Heart right ventricle (tissue), 16 donors: ENCODE measurements at regions not wholly inside any gene's neighbourhood (a gene's known extent, or its start where the extent isn't known, plus 50 kb on each side); places are given as distances from the start of the nearest gene placed in this dataset.

Experiments
- ATAC-seq, 8 donors: fragments of 200-7000 bp; cut with Tn5 transposase; one replicate each; pipeline ENCODE4 v1.9.1; 2020; ENCODE audit warnings: mild to moderate bottlenecking in 8 of 8, moderate library complexity in 8 of 8, moderate number of reproducible peaks in 1 of 8
- DNase-seq, 2 donors: peaks; one replicate each; pipeline ENCODE4 v3.0.0-alpha.2; 2020
- H3K27ac ChIP-seq, 10 donors: fragments of 200-600 bp; sonication (generic) in 2 of 10; one replicate each; pipeline versions ENCODE4 v1.5.0 to v1.8.0; 2020 to 2022; ENCODE audit warnings: mild to moderate bottlenecking in 3 of 10
- H3K27me3 ChIP-seq, 7 donors: fragments of 200-600 bp; one replicate each; pipeline ENCODE4 v1.8.0; 2021 to 2022; ENCODE audit warnings: mild to moderate bottlenecking in 2 of 7
- H3K36me3 ChIP-seq, 9 donors: fragments of 200-600 bp; sonication (generic) in 1 of 9; one replicate each; pipeline versions ENCODE4 v1.5.0 to v1.8.0; 2020 to 2022; ENCODE audit warnings: mild to moderate bottlenecking in 2 of 9
- H3K4me1 ChIP-seq, 9 donors: fragments of 200-600 bp; sonication (generic) in 1 of 9; one replicate each; pipeline versions ENCODE4 v1.5.0 to v1.8.0; 2020 to 2022; ENCODE audit warnings: mild to moderate bottlenecking in 4 of 9
- H3K4me3 ChIP-seq, 10 donors: fragments of 200-600 bp; sonication (generic) in 2 of 10; one replicate each; pipeline versions ENCODE4 v1.5.0 to v1.8.0; 2020 to 2022; ENCODE audit warnings: mild to moderate bottlenecking in 7 of 10, moderate library complexity in 2 of 10
- H3K9me3 ChIP-seq, 11 donors: fragments of 200-600 bp in 10 of 11; sonication (generic) in 2 of 11; one replicate each; pipeline versions ENCODE4 v1.5.0 to v1.8.0; 2013 to 2022; ENCODE audit warnings: mild to moderate bottlenecking in 2 of 11, control low read depth in 1 of 11, moderate library complexity in 1 of 11
- WGBS, 2 donors: extraction: QIAGEN DNeasy Blood & Tissue Kit; methylation state at CpG; one replicate each; pipeline ENCODE4 v1.1.7; 2013; ENCODE audit warnings: inconsistent platforms in 1 of 2; 5-methylcytosine and 5-hydroxymethylcytosine counted together
- intact Hi-C, 10 donors: fragments of 100-400 bp; cut with DNase I; formaldehyde crosslinking; loops; one replicate each; pipeline versions ENCODE4 v1.11.1 to v1.14.2; 2022
- TF ChIP-seq, protein P1 (sequence below), 9 donors: fragments of 200-600 bp; sonication (generic) in 2 of 9; IDR thresholded peaks; one replicate each; pipeline versions ENCODE4 v1.5.0 to v1.8.0; 2021 to 2022; ENCODE audit warnings: antibody characterized with exemption in 9 of 9, mild to moderate bottlenecking in 5 of 9, moderate library complexity in 1 of 9
- donor health status: Arrhythmogenic right ventricular cardiomyopathy.
- donor health status: ischemic (EF 13 %, LVEDD 7.1; RV severe dilation, severe dysfunction).
- donor health status: healthy with polysubstance abuse.
- donor health status: DM: no; HTN: yes; CAD: no.
- donor health status: DM: no; HTN: no; CAD: no.
- donor health status: ischemic (EF 25% LVEDD 6.9; RV normal size, moderate dysfunction).
- donor health status: ischemic (EF 25% LVEDD 5.7; RV mildly dilated, moderate dysfunction).
- donor health status: healthy.
- donor health status: DM: yes; HTN: yes; CAD: no.
- donor health status: Ischemic cardiomyopathy.
- donor health status: ischemic (EF 35%, LVEDD 5.7; RV mildly dilated, moderate dysfunction).
- donor health status: nonischemic (EF 11% LVEDD 7.7; RV severe dilation, severe dysfunction).
- donor health status: DM: yes; HTN: yes; CAD: no.
- donor health status: PGD.
- donor health status: ischemic (EF 29% LVEDD 5.4; RV normal size, mild dysfunction).
- donor health status: nonischemic (EF 23%, LVEDD 6.1; RV moderate dilation, normal function).

DNA sequence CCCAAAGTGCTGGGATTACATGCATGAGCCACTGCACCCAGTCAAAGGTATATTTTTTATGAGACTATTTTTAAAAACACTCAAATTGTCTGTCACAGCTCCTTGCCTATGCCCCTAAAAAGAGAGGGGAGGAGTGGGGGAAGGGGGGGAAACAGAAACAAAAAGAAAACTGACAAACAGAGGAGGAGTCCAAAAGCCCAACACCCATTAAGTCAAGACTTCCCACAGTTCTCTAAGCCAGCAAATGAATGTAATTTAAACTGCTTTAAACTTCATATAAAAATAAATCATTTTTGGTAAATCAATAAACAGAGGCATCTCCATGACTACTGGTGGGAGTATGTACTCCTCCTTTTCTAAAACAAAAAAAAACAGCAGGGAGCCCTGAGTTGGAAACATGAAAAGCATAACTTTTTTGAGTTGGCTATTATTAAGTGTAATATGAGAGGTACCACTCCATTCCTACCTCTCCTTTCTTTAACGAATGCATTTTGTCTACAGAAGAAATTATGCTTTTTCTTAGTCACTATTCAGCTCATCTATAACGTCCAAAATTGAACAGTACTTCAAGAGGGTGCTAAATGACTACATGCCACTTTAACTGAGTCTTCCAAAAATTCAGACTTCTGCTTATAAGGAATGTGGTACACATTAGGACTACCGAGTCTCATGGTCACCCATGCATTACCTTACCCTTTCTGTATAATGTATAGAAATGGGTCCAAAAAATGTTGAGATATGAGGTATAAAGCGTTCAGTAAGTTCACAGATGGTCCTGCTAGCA is 119.0 kb upstream of the PRSS16 start:
- no peak overlapping the region for H3K4me3 ChIP-seq
- DNase-seq (no peak), ATAC-seq (no peak)
- H3K9me3 ChIP-seq, result no peaks in the 10 kb centered on the region
- intact Hi-C loops, result loop anchor here in 2 of 10 donors (5.0 to 10.0 kb wide), 2 partner anchors 34 to 766 kb away; a partner anchor contains a TSS
- 87 to 88% methylated on average over 4 of the region's 4 CpGs for WGBS, 2 donors
- H3K36me3 ChIP-seq, result peaks cover 0 to 5% (median 0%) of the 10 kb centered on the region in 9 donors
- TF ChIP-seq, protein P1, sequence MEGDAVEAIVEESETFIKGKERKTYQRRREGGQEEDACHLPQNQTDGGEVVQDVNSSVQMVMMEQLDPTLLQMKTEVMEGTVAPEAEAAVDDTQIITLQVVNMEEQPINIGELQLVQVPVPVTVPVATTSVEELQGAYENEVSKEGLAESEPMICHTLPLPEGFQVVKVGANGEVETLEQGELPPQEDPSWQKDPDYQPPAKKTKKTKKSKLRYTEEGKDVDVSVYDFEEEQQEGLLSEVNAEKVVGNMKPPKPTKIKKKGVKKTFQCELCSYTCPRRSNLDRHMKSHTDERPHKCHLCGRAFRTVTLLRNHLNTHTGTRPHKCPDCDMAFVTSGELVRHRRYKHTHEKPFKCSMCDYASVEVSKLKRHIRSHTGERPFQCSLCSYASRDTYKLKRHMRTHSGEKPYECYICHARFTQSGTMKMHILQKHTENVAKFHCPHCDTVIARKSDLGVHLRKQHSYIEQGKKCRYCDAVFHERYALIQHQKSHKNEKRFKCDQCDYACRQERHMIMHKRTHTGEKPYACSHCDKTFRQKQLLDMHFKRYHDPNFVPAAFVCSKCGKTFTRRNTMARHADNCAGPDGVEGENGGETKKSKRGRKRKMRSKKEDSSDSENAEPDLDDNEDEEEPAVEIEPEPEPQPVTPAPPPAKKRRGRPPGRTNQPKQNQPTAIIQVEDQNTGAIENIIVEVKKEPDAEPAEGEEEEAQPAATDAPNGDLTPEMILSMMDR (IDR thresholded peaks at IDR 0.05), result no peak
- H3K27ac ChIP-seq, result no peak overlapping the region
- peaks cover 0 to 37% (median 11%) of the 10 kb centered on the region in 9 donors for H3K4me1 ChIP-seq
- H3K27me3 ChIP-seq, result no peaks in the 10 kb centered on the region

DNA sequence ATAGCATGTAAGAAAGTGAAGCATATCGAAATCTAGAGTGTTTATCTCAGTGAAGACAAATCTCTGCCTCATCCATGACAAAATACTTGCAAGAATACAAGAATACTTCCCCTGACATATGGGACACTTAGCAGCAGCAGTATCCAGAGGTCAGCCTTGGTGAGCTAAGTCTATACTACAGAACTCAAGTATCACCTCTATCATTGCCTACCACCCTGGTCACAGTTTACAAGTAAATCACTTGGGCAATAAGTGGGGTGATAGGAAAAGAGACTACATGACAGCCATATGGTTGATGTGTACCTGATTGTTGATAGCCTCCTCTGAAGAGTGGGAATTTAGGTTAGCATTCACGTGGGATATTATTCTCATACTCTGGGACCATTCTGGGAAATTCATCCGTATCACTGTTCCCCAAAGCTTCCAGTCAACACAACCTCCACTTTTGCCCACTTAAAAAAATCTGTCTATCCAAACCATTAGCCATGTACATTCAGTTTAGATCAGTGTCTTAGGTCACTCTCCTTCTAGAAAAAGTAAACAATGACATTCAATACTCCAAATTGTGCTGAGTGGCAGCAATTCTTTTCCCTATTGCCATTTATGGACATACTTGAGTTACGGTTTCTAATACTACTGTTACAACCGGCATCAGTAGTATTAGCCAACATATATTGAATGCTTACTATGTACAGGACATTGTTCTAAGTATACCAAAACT is 118.2 kb upstream of the PRSS16 start:
- WGBS, 2 donors, result 96% methylated on average over 5 of the region's 5 CpGs
- ATAC-seq, result no peak
- TF ChIP-seq, protein P1 (IDR thresholded peaks at IDR 0.05), result no peak

DNA sequence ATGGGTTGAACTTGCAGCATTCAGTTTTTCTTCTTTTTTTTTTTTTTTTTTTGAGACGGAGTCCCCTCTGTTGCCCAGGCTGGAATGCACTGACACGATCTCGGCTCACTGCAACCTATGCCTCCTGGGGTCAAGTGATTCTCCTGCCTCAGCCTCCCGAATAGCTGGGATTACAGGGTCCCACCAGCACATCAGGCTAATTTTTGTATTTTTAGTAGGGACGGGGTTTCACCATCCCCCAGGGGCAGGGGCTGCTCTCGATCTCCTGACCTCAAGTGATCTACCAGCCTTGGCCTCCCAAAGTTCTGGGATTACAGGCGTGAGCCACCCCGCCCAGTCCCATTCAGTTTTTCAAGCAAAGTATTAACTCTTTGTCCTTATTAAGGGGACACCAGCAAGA is 117.6 kb upstream of the PRSS16 start:
- ATAC-seq, result no peak
- intact Hi-C loops, result loop anchor here in 5 of 10 donors (5.0 to 10.0 kb wide), 5 partner anchors 32 to 1105 kb away; partner anchors contain the start of gene ZNF184 (in 2 of the 5)
- 88 to 89% methylated on average over 8 of the region's 8 CpGs for WGBS, 2 donors

More for the DNA sequence above, 118.2 kb upstream of the PRSS16 start:
- DNase-seq, result no peak
- H3K27ac ChIP-seq, result no peak overlapping the region
- H3K36me3 ChIP-seq, result peaks cover 0 to 5% (median 0%) of the 10 kb centered on the region in 9 donors
- intact Hi-C loops, result loop anchor here in 2 of 10 donors (5.0 to 10.0 kb wide), 2 partner anchors 33 to 766 kb away; a partner anchor contains a TSS
- H3K4me1 ChIP-seq, result peaks cover 0 to 44% (median 13%) of the 10 kb centered on the region in 9 donors
- H3K4me3 ChIP-seq, result no peak overlapping the region
- H3K27me3 ChIP-seq, result no peaks in the 10 kb centered on the region
- no peaks in the 10 kb centered on the region for H3K9me3 ChIP-seq

More for the DNA sequence above, 117.6 kb upstream of the PRSS16 start:
- no peaks in the 10 kb centered on the region for H3K27me3 ChIP-seq
- no peak overlapping the region for H3K4me3 ChIP-seq
- H3K4me1 ChIP-seq, result peaks cover 0 to 51% (median 14%) of the 10 kb centered on the region in 9 donors
- no peaks in the 10 kb centered on the region for H3K36me3 ChIP-seq
- DNase-seq, result no peak
- no peak overlapping the region for H3K27ac ChIP-seq
- TF ChIP-seq, protein P1 (IDR thresholded peaks at IDR 0.05), result no peak
- H3K9me3 ChIP-seq, result no peaks in the 10 kb centered on the region
